CD14-positive monocyte (primary cell): ENCODE measurements at regions not wholly inside any gene's neighbourhood (a gene's known extent, or its start where the extent isn't known, plus 50 kb on each side); places are given as distances from the start of the nearest gene placed in this dataset.

Experiments used
- DNase-seq, 3 donors: peaks; one replicate each; pipeline ENCODE4 v3.0.0-alpha.2; 2011 to 2022
- H2AFZ ChIP-seq: 2 replicates; pipeline ENCODE4 v1.6.0; 2012; ENCODE audit warnings: mild to moderate bottlenecking, low read depth, low read length, inconsistent platforms; ENCODE audit not compliant: insufficient read depth, poor library complexity, severe bottlenecking
- H3K27ac ChIP-seq, 2 donors: 1 replicate in 1 of 2; 2 replicates in 1 of 2; pipeline ENCODE4 v1.5.1; 2012 to 2013; ENCODE audit warnings: low read length in 2 of 2, control low read depth in 1 of 2, inconsistent platforms in 1 of 2, low read depth in 1 of 2, mild to moderate bottlenecking in 1 of 2
- H3K27me3 ChIP-seq, 2 donors: one replicate each; pipeline versions ENCODE4 v1.6.0 to v1.6.1; 2011 to 2013; ENCODE audit warnings: low read length in 2 of 2; ENCODE audit not compliant: control insufficient read depth in 2 of 2, insufficient read depth in 2 of 2
- H3K36me3 ChIP-seq, 2 donors: replicated peaks in 1 of 2; 1 replicate in 1 of 2; 2 replicates in 1 of 2; pipeline versions ENCODE4 v1.5.1 to v1.6.1; 2012 to 2013; ENCODE audit warnings: low read length in 2 of 2, control low read depth in 1 of 2, inconsistent platforms in 1 of 2, mild to moderate bottlenecking in 1 of 2; ENCODE audit not compliant: insufficient read depth in 2 of 2, control insufficient read depth in 1 of 2
- H3K4me1 ChIP-seq, 2 donors: 1 replicate in 1 of 2; 2 replicates in 1 of 2; pipeline versions ENCODE4 v1.5.1 to v1.6.1; 2012 to 2013; ENCODE audit warnings: low read length in 2 of 2, control low read depth in 1 of 2, inconsistent platforms in 1 of 2, mild to moderate bottlenecking in 1 of 2, moderate library complexity in 1 of 2; ENCODE audit not compliant: insufficient read depth in 2 of 2, control insufficient read depth in 1 of 2
- H3K4me2 ChIP-seq: replicated peaks from 2 replicates; pipeline ENCODE3; 2012; ENCODE audit warnings: low read length, moderate library complexity, mild to moderate bottlenecking; ENCODE audit not compliant: poor library complexity, severe bottlenecking; ENCODE audit errors: extremely low read depth
- H3K4me3 ChIP-seq, 3 experiments: fragments of 200-600 bp in 1 of 3; sonication (generic) in 1 of 3; replicated peaks in 1 of 3; 1 replicate in 2 of 3; 2 replicates in 1 of 3; pipeline ENCODE4 v1.5.1; 2011 to 2013; ENCODE audit warnings: low read length in 3 of 3, mild to moderate bottlenecking in 3 of 3, control low read depth in 2 of 3, low read depth in 2 of 3, inconsistent platforms in 1 of 3, moderate library complexity in 1 of 3
- H3K79me2 ChIP-seq: 2 replicates; pipeline ENCODE4 v1.6.0; 2012; ENCODE audit warnings: mild to moderate bottlenecking, control low read depth, inconsistent platforms, low read length, moderate library complexity; ENCODE audit not compliant: insufficient read depth
- H3K9ac ChIP-seq: 2 replicates; pipeline ENCODE4 v1.6.0; 2017; ENCODE audit warnings: low read length, mild to moderate bottlenecking; ENCODE audit not compliant: insufficient read depth, poor library complexity, severe bottlenecking
- H3K9me3 ChIP-seq, 2 donors: replicated peaks in 1 of 2; 1 replicate in 1 of 2; 2 replicates in 1 of 2; pipeline versions ENCODE4 v1.5.1 to v1.6.1; 2012 to 2013; ENCODE audit warnings: low read length in 2 of 2, control low read depth in 1 of 2; ENCODE audit not compliant: control insufficient read depth in 1 of 2, insufficient read depth in 1 of 2
- H4K20me1 ChIP-seq: 2 replicates; pipeline ENCODE4 v1.6.0; 2012; ENCODE audit warnings: mild to moderate bottlenecking, low read length, control low read depth, moderate library complexity; ENCODE audit not compliant: insufficient read depth
- H3K27ac Mint-ChIP-seq, 7 donors: one replicate each; pipeline ENCODE4 v1.8.0; 2020; ENCODE audit warnings: mild to moderate bottlenecking in 7 of 7, mixed read lengths in 7 of 7, moderate library complexity in 6 of 7, inconsistent platforms in 2 of 7
- H3K27me3 Mint-ChIP-seq, 3 donors: one replicate each; pipeline ENCODE4 v1.8.0; 2021 to 2022; ENCODE audit warnings: low read depth in 3 of 3, mild to moderate bottlenecking in 3 of 3, mixed read lengths in 3 of 3, moderate library complexity in 3 of 3, inconsistent platforms in 1 of 3
- H3K36me3 Mint-ChIP-seq, 2 donors: one replicate each; pipeline ENCODE4 v1.8.0; 2020; ENCODE audit warnings: mixed read lengths in 2 of 2, inconsistent platforms in 1 of 2, mild to moderate bottlenecking in 1 of 2
- H3K4me1 Mint-ChIP-seq: one replicate; pipeline ENCODE4 v1.8.0; 2020; ENCODE audit warnings: mild to moderate bottlenecking, mixed read lengths
- H3K4me3 Mint-ChIP-seq, 2 donors: one replicate each; pipeline ENCODE4 v1.8.0; 2020; ENCODE audit warnings: mild to moderate bottlenecking in 2 of 2, mixed read lengths in 2 of 2, moderate library complexity in 1 of 2
- H3K9me3 Mint-ChIP-seq, 7 donors: one replicate each; pipeline ENCODE4 v1.8.0; 2020 to 2022; ENCODE audit warnings: mixed read lengths in 7 of 7, mild to moderate bottlenecking in 6 of 7, moderate library complexity in 6 of 7, inconsistent platforms in 2 of 7
- WGBS: methylation state at CpG from one replicate; pipeline ENCODE4 v1.1.5; 2013; ENCODE audit warnings: missing lambda C conversion rate; ENCODE audit not compliant: insufficient coverage; 5-methylcytosine and 5-hydroxymethylcytosine counted together
- intact Hi-C, 2 donors: fragments of 100-400 bp; cut with micrococcal nuclease; formaldehyde crosslinking; loops; one replicate each; pipeline versions ENCODE4 v1.15.0 to v1.15.1; 2023
- TF ChIP-seq, protein P1 (sequence below): fragments of 200-600 bp; IDR thresholded peaks from one replicate; pipeline ENCODE4 v1.8.0; 2022; ENCODE audit warnings: antibody characterized with exemption, mild to moderate bottlenecking

DNA sequence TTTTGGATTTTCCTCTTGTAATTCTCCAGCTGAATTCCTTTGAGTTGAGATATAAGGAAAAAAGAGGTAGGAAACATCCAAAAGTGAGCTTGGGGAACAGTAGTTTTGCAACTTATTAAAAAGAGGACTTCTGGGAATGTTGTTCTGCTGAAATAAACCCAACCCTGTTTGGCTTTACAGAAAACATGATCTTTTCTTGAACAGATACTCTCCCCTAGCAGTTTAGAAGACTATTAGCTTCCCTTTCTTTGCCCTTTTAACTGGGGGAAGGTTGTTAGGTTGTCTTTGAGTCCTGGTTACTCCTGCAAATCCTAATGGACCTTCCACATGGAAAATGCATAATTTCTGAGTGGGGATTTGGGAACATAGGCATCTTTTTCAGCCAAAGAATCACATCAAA lies 168.7 kb upstream of the RPS23 start:
- Histone ChIP-seq H3K36me3 (no peaks in the 10 kb centered on the region), H3K4me3 (no peak overlapping the region), H3K9ac (no peak overlapping the region), H3K27me3 (no peaks in the 10 kb centered on the region), H3K27ac (no peak overlapping the region), H3K79me2 (no peaks in the 10 kb centered on the region), H3K4me2 (no peak overlapping the region), H3K9me3 (no peaks in the 10 kb centered on the region), H3K4me1 (no peaks in the 10 kb centered on the region), H4K20me1 (no peaks in the 10 kb centered on the region), H2AFZ (no peak overlapping the region)
- no peak for DNase-seq
- no peaks in the 10 kb centered on the region for H3K4me1 Mint-ChIP-seq
- intact Hi-C loops, result no loop called here
- H3K27me3 Mint-ChIP-seq, result no peaks in the 10 kb centered on the region
- H3K36me3 Mint-ChIP-seq, result no peaks in the 10 kb centered on the region
- H3K9me3 Mint-ChIP-seq, result peaks cover 0 to 10% (median 2%) of the 10 kb centered on the region in 7 donors
- no peak overlapping the region for H3K4me3 Mint-ChIP-seq
- H3K27ac Mint-ChIP-seq, result no peak overlapping the region
- TF ChIP-seq, protein P1, sequence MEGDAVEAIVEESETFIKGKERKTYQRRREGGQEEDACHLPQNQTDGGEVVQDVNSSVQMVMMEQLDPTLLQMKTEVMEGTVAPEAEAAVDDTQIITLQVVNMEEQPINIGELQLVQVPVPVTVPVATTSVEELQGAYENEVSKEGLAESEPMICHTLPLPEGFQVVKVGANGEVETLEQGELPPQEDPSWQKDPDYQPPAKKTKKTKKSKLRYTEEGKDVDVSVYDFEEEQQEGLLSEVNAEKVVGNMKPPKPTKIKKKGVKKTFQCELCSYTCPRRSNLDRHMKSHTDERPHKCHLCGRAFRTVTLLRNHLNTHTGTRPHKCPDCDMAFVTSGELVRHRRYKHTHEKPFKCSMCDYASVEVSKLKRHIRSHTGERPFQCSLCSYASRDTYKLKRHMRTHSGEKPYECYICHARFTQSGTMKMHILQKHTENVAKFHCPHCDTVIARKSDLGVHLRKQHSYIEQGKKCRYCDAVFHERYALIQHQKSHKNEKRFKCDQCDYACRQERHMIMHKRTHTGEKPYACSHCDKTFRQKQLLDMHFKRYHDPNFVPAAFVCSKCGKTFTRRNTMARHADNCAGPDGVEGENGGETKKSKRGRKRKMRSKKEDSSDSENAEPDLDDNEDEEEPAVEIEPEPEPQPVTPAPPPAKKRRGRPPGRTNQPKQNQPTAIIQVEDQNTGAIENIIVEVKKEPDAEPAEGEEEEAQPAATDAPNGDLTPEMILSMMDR, result no peak

GRCh38 chr5:82445726-82446335 lies 167.7 kb upstream of the RPS23 start:
- H3K4me1 Mint-ChIP-seq, result no peaks in the 10 kb centered on the region
- Histone ChIP-seq H2AFZ (no peak overlapping the region), H3K9me3 (no peaks in the 10 kb centered on the region), H3K4me3 (no peak overlapping the region), H3K9ac (no peak overlapping the region), H3K4me2 (no peak overlapping the region), H3K36me3 (no peaks in the 10 kb centered on the region), H3K79me2 (no peaks in the 10 kb centered on the region), H4K20me1 (no peaks in the 10 kb centered on the region), H3K4me1 (no peaks in the 10 kb centered on the region), H3K27me3 (no peaks in the 10 kb centered on the region), H3K27ac (no peak overlapping the region)
- no CpG with 5 or more reads among the region's 3 CpGs for WGBS
- H3K27me3 Mint-ChIP-seq, result no peaks in the 10 kb centered on the region
- TF ChIP-seq, protein P1, result no peak
- H3K9me3 Mint-ChIP-seq, result peaks cover 0 to 9% (median 3%) of the 10 kb centered on the region in 7 donors
- H3K27ac Mint-ChIP-seq, result no peak overlapping the region
- DNase-seq, result no peak
- no peak overlapping the region for H3K4me3 Mint-ChIP-seq
- intact Hi-C loops, result no loop called here
- H3K36me3 Mint-ChIP-seq, result no peaks in the 10 kb centered on the region
